NCI-H1694 (cell line): ENCODE measurements at regions not wholly inside any gene's neighbourhood (a gene's known extent, or its start where the extent isn't known, plus 50 kb on each side); places are given as distances from the start of the nearest gene placed in this dataset.

Source experiments
- DNase-seq: peaks from one replicate; lab custom pipeline; 2025; lab: John Stamatoyannopoulos, UW

DNA sequence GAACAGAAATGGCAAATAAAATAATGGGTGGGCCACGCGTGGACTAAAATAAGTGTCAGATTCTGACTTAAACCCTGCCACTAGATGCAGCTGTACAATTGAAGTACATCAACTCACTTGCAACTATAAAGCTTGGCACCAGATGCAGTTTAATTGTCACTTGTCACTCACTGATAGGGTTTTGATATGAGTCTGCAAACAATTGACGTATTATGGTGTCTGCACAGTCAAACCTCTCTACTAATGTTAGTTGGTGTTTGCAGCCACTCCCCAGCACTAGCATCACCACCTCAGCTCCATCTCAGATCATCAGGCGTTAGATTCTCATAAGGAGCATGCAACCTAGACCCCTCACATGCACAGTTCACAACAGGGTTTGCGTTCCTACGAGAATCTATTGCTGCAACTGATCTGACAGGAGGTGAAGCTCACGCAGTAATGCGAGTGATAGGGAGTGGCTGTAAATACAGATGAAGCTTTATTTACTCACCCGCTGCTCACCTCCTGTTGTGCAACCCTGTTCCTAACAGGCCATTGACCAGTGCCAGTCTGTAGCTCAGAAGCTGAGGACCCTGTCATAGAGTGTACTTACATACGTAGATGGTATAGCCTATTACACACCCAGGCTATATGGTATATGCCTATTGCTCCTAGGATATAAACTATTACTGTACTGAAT lies 72.1 kb upstream of the SEMA6A start:
- no peak for DNase-seq

DNA sequence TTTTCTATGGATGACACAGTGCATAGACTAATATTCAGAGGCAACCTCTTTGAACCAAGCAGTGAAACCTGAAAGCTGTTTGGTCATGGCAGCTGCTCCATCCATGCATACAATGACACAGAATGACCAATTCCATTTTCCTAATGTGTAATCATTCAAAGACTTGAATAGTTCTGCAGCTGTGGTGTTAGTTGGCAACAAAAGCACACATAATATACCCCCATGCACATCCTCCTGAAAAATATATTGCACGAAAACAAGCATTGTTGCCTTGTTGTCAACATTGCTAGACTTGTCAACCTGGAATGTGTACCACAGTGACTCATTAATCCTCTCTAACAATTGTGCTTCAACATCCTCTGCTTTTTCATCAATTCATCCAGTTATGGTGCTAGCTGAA lies 71.0 kb upstream of the SEMA6A start:
- DNase-seq, result no peak

DNA sequence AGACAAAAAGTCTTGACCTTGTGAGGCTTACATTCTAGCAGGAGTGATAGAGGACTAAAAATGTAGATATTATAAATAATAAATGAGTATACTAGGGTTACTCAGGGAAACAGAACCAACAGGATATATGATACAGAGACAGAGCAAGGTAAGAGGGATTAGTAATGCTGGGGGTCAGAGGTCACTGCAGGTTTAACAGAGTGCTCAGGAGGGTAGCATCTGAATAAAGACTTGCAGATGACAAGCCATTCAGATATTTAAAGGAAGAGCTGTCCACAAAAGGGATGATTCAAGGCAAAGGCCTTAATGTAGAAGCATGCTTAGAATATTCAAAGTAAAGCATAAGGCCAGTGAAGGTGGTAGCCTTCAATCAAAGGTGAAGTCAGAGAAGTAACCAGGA lies 65.6 kb upstream of the SEMA6A start:
- no peak for DNase-seq

DNA sequence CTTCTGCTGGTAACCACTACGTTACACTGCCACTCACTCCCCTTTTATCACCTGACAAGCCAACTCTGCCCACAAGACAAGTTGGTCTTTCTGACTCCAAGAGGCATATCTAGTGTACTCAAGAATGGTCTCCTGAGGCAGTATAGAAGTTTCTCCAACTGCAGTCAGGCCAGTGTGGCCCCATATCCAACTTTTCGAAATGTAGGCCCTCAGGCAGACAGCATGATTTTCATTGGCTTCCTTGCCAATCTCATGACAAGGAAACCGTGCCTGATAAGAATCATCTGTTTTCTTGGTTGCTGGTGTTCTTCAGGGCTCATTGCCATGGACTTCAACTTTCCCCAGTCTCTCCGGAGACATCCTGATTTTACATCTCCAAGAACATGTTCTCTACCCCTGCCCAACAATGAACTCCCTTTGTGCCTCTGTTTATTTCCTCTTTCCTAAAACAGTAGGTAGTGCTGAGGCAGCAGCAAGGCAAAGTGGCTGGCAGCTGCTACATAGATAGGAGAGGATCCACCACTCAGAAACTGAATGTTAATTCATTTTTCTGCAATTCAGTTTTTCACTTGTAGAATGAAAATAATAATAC lies 62.6 kb upstream of the SEMA6A start:
- no peak for DNase-seq

DNA sequence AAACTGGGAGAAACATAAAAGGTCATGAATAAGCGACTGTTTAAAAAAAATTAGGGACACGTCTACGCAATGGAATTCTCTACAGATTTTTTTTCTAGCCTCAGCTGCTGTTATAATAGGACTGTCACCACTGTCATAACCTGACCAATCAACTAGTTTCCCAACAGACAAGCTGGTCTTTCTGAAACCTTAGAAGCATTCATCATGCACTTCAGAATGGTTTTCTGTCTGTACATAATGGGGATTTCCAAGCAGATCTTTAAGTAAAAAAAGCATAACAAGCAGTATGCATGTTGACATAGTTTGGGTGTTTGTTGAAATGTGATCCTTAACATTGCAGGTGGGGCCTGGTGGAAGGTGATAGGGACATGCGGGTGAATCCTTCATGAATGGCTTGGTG lies 58.3 kb upstream of the SEMA6A start:
- no peak for DNase-seq

DNA sequence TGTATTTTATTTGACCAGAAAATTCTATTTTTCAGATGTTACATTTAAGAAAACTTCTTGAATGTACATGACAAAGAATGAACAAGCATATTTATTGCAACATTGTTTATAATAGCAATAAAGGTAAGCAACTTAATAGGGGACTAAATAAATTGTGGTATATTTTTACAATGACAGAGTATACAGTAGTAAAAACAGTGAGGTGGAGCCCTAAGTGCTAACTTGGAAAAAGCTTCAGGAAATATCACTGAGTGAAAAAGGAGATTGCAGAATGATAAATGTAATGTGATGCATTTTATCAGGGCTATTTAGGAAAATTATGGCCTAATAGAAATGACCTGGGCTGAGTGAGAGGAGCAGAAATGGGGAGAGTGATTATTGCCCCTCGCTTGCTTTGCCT lies 56.5 kb upstream of the SEMA6A start:
- no peak for DNase-seq

DNA sequence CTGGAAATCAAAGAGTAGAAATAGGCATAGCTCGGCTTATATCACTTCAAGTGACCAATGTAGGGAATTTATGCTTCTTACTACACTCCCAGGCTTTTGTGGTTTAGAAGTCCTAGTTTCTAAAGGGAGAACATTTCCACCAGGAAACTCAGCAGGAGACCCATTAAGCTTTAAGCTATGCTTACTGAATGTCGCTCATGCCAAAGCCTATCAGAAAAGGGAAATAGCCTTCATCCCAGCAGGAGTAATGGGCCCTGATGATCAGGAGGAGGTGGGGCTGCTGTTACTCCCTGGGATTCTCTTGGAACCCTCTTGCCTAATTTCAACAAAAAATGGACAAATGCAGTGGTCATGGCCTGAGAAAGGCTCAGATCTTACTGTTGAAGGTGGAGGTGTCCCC lies 54.5 kb upstream of the SEMA6A start:
- no peak for DNase-seq

DNA sequence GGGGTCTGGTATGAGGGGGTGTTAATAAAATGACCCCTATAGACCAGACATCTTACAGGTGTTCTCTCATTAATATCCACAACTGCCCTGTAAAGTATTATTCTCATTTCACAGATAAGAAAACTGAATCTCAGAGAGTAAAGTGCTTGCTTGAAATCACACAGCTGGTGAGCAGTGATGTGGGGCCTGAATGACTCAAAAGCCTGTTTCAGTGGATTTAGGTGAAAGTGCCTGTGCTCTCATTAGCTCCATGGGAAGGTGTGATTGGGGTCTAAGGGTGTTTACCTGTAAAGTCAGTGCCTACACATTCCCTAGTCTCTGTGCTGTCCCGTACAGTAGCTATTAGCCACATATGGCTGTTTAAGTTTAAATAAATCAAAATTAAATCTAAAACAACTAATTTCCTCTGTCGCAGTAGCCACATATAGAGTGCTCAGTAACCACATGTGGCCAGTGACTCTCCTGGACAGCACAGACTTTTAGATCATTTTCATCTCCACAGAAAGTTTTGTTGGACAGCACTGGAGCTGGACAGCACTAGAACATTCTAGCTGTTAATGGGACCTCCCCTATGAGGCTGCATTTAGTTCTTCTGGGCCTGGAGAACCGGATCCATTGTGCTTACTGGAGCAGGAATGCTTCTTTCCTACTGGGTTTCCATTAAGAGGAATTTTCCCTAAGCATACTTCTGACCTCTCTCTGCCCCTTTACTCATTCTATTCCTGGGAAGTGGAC lies 52.5 kb upstream of the SEMA6A start:
- DNase-seq, result no peak

DNA sequence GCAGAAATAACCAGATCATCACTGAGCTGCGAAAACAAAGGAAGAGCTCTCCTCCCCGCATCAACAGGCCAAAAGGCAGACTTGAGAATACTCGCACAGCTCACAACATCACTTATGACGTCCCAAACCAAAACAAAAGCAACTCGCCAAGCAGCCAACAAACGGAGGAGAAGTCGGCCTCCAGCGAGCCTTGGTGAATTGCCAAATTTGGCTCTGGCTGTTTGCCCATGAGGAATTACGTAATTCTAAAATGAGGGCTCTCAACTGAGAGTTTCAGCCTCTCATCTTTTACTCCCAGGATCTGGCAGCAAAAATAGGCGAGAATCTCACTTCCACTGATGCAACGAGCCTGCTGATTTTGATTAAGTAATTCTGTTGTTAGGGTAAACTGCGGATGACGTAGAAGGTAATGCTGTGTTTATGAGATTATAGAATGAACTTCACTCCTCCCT lies 51.7 kb upstream of the SEMA6A start:
- DNase-seq, result peak; percentile 65
